HFF-Myc (cell line): ENCODE measurements at regions not wholly inside any gene's neighbourhood (a gene's known extent, or its start where the extent isn't known, plus 50 kb on each side); places are given as distances from the start of the nearest gene placed in this dataset.

Source experiments
- DNase-seq: peaks from one replicate; pipeline ENCODE4 v3.0.0-alpha.2; 2011; ENCODE audit warnings: low read depth; ENCODE audit errors: extremely low read depth
- H3K4me3 ChIP-seq: replicated peaks from 2 replicates; pipeline ENCODE4 v1.5.1; 2011; ENCODE audit warnings: low read depth, mild to moderate bottlenecking, control low read depth, low read length
- TF ChIP-seq, protein P1 (sequence below): IDR thresholded peaks from 2 replicates; pipeline ENCODE4 v1.5.1; 2012; ENCODE audit warnings: mild to moderate bottlenecking, low read depth, low read length, control low read depth; ENCODE audit errors: missing control alignments

DNA sequence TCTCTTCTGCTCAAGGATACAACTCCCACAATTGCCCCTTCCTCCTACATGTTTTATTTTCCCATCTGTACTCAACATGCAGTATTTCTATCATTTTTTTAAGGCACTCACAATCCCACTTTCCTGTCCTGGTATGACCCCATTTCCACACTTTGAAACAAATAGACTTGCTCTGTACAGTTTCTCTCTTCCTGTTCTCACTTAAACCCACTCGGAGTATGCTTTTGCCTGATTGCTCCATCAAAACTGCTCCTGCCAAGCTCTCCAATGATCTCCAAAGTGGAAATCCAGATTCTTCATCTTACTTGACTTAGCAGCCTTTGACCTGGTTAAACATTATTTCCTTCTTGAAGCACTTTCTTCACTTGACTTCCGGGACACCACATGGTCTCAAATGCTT lies 384.5 kb downstream of the SEC23A start:
- DNase-seq = no peak
- no peak overlapping the region for H3K4me3 ChIP-seq
- TF ChIP-seq, protein P1, sequence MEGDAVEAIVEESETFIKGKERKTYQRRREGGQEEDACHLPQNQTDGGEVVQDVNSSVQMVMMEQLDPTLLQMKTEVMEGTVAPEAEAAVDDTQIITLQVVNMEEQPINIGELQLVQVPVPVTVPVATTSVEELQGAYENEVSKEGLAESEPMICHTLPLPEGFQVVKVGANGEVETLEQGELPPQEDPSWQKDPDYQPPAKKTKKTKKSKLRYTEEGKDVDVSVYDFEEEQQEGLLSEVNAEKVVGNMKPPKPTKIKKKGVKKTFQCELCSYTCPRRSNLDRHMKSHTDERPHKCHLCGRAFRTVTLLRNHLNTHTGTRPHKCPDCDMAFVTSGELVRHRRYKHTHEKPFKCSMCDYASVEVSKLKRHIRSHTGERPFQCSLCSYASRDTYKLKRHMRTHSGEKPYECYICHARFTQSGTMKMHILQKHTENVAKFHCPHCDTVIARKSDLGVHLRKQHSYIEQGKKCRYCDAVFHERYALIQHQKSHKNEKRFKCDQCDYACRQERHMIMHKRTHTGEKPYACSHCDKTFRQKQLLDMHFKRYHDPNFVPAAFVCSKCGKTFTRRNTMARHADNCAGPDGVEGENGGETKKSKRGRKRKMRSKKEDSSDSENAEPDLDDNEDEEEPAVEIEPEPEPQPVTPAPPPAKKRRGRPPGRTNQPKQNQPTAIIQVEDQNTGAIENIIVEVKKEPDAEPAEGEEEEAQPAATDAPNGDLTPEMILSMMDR = no peak

DNA sequence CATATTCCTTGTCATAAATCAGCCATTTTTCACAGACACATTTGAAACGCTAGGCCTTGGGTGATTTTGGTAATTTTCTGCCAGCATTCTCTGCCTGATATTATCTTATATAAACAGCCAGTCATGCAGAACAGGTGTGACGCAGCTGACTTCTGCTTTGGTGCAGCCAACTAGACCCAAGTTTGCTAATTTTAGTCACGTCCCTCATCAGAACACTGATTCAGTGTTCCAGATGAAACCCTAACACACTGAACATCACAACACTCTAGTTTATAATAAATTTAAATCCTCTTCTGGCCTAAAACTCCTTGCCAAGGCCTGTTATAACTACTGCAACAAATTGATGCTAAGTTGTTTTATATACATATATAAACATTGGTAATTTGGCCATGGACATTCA lies 386.1 kb downstream of the SEC23A start:
- peak; percentile 7 for DNase-seq
- TF ChIP-seq, protein P1 = no peak
- H3K4me3 ChIP-seq = no peak overlapping the region

DNA sequence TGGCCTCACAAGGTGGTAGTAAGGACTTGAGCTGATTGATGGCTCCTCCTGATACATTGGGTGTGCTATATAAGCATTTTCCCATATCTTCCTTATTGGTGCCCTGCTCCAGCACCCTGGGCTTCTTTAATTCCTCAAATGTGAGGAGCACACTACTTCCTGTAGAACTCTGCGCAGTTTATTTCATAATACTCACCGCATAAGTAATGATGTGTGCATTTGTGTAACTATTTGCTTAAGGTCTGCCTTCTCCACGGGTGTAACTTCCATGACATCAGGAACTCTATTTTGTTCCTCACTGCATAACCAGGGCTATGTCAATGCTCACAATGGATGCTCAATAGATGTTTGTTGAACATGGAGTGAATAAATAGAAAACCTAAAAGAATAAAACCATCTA lies 392.2 kb downstream of the SEC23A start:
- H3K4me3 ChIP-seq = no peak overlapping the region
- no peak for DNase-seq
- TF ChIP-seq, protein P1 = no peak

DNA sequence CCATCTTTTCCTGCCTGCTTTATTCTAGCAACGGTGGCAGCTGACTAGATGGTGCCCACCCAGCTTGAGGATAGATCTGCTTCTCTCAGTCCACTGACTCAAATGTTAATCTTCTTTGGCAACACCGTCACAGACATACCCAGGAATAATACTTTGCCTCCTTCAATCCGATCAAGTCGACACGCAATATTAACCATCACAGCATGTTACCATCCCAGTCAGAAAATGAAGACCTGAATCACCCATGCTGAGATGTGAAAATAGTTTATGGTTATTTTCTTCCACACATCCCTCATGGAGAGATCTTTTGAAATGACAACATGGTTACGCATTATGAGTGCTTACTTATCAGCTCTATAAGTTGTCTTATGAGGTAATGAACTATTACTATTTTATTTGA lies 392.8 kb downstream of the SEC23A start:
- TF ChIP-seq, protein P1 = no peak
- no peak overlapping the region for H3K4me3 ChIP-seq
- no peak for DNase-seq

DNA sequence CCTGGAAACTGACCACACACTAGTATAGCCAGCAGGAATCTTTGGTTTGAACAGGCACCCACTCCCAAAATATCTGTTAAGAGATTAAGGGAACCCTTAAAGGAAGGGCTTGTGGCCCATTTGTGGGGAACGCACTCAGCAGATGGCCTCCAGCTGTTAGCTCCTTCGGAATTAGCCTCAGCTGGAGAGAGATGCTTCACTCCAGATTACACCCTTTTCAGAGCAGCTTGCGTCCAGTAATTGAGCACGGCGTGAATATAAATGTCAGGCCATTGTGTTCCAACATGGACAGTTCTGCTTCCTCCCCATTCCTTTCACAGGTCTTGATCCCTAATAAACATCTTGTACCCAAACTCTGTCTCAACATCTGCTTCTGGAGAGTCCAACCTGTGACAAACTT lies 397.8 kb downstream of the SEC23A start:
- H3K4me3 ChIP-seq = no peak overlapping the region
- DNase-seq = peak; percentile 6
- TF ChIP-seq, protein P1 = no peak

DNA sequence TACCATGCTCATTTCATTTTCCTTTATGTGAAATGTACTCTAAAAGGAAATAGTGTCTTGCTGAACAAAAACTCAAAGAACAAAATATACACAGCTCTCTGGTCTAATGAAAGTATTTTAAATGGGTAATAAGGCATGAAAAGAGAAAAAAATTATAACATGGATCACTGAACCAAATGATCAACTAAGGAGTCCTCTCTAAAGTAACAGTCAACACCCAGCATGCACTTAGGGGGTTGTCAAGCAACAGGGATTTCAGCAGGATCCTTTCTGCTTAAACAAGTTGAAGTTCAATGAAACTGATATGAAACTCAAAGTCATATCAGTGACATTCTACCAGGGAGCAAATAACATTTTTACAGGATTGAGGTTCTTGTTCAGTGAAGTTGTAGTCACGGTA lies 398.8 kb downstream of the SEC23A start:
- TF ChIP-seq, protein P1 = no peak
- H3K4me3 ChIP-seq = no peak overlapping the region
- DNase-seq = no peak

DNA sequence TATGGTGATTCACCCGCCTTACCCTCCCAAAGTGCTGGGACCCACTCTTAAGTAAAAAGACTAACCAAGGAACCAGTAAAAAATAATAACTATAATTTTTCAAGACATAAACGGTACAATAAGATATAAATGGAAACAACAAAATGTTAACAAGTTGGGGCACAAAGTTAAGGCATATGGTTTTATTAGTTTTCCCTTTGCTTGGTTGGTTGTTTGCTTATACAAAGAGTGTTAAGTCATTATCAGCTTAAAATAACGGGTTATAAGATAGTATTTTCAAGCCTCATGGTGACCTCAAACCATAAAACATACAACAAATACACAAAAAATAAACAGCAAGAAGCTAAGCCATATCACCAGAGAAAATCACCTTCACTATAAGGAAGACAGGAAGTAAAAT lies 406.1 kb downstream of the SEC23A start:
- TF ChIP-seq, protein P1 = no peak
- DNase-seq = no peak
- H3K4me3 ChIP-seq = no peak overlapping the region
